IPS DF 6.9 (cell line): ENCODE measurements at regions not wholly inside any gene's neighbourhood (a gene's known extent, or its start where the extent isn't known, plus 50 kb on each side); places are given as distances from the start of the nearest gene placed in this dataset.

Experiments
- DNase-seq: peaks from one replicate; pipeline ENCODE4 v3.0.0-alpha.2; 2013; ENCODE audit warnings: low read depth, low spot score
- H3K27ac ChIP-seq: one replicate; pipeline ENCODE4 v1.5.1; 2013; ENCODE audit warnings: low read length, control low read depth
- H3K27me3 ChIP-seq: 2 replicates; pipeline ENCODE4 v1.6.1; 2013; ENCODE audit warnings: mild to moderate bottlenecking, low read length; ENCODE audit not compliant: control insufficient read depth, insufficient read depth
- H3K36me3 ChIP-seq: 2 replicates; pipeline ENCODE4 v1.6.1; 2013; ENCODE audit warnings: low read length; ENCODE audit not compliant: control insufficient read depth, insufficient read depth
- H3K4me1 ChIP-seq: 2 replicates; pipeline ENCODE4 v1.6.1; 2013; ENCODE audit warnings: low read length; ENCODE audit not compliant: control insufficient read depth, insufficient read depth
- H3K4me3 ChIP-seq: 2 replicates; pipeline ENCODE4 v1.5.1; 2013; ENCODE audit warnings: mild to moderate bottlenecking, low read length
- H3K9me3 ChIP-seq: 2 replicates; pipeline ENCODE4 v1.6.1; 2013; ENCODE audit warnings: low read length, inconsistent platforms; ENCODE audit not compliant: control insufficient read depth, insufficient read depth
- WGBS: extraction: QIAGEN DNeasy Blood & Tissue Kit; methylation state at CpG from one replicate; pipeline ENCODE4 v1.1.7; 2013; ENCODE audit warnings: mixed read lengths, missing lambda C conversion rate; ENCODE audit not compliant: insufficient read length, insufficient coverage; 5-methylcytosine and 5-hydroxymethylcytosine counted together

DNA sequence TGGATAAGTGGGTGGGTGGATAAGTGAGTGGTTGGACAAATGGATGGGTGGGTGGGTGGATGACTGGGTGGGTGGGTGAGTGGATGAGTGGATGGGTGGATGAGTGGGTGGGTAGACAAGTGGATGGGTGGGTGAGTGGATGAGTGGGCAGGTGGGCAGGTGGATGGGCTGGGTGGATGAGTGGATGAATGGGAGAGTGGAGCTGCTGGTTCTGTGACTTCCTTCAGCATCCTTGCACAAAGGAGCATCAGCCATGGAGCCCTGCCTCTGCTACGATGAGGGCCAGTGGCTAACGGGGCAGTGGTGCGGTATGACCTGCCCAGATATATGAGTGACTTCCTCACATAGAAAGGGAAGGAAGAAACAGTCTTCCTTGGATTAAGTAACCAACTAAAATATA is 398.7 kb upstream of the IRX4 start:
- Histone ChIP-seq H3K9me3 (no peaks in the 10 kb centered on the region), H3K4me1 (no peaks in the 10 kb centered on the region), H3K27me3 (no peaks in the 10 kb centered on the region), H3K36me3 (no peaks in the 10 kb centered on the region; the same call in 1 of the 2 replicates), H3K4me3 (no peak overlapping the region), H3K27ac (no peak overlapping the region)
- no peak for DNase-seq
- WGBS = no CpG with 5 or more reads among the region's 3 CpGs

DNA sequence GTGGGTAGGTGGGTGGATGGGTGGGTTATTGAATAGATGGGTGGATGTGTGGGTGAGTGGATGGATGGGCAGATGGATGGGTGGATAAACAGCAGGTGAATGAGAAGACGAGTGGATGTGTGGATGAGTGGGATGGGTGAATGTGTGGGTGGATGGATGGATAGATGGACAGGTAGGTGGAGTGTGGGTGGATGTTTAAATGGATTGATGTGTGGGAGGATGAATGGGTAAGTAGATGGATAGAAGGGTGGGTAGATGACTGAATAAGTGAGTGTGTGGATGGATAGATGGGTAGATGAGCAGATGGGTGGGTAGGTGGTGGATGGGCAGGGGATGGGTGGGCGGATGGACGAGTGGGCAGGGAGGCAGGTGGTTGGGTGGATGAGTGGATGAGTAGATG is 397.6 kb upstream of the IRX4 start:
- no peak for DNase-seq
- 100% methylated on average over 1 of the region's 3 CpGs for WGBS
- Histone ChIP-seq H3K27me3 (no peaks in the 10 kb centered on the region), H3K9me3 (no peaks in the 10 kb centered on the region), H3K27ac (no peak overlapping the region), H3K36me3 (no peaks in the 10 kb centered on the region; the same call in 1 of the 2 replicates), H3K4me1 (no peaks in the 10 kb centered on the region), H3K4me3 (no peak overlapping the region)

GRCh38 chr5:2278825-2279456 is 396.2 kb upstream of the IRX4 start:
- Histone ChIP-seq H3K4me3 (no peak overlapping the region), H3K9me3 (no peaks in the 10 kb centered on the region), H3K27ac (no peak overlapping the region), H3K4me1 (no peaks in the 10 kb centered on the region), H3K36me3 (no peaks in the 10 kb centered on the region; the same call in 1 of the 2 replicates), H3K27me3 (no peaks in the 10 kb centered on the region)
- no CpG with 5 or more reads among the region's 27 CpGs for WGBS
- no peak for DNase-seq

- no peak overlapping the region for H3K4me3 ChIP-seq
- no CpG with 5 or more reads among the region's 15 CpGs for WGBS
- no peaks in the 10 kb centered on the region for H3K9me3 ChIP-seq
- no peak for DNase-seq
- H3K36me3 ChIP-seq = no peaks in the 10 kb centered on the region; the same call in 1 of the 2 replicates
- H3K27ac ChIP-seq = no peak overlapping the region
- H3K4me1 ChIP-seq = no peaks in the 10 kb centered on the region
- H3K27me3 ChIP-seq = no peaks in the 10 kb centered on the region
Measured at GRCh38 chr5:2277886-2278285, 395.2 kb upstream of the IRX4 start.

- Histone ChIP-seq H3K27ac (no peak overlapping the region), H3K4me1 (no peaks in the 10 kb centered on the region), H3K27me3 (no peaks in the 10 kb centered on the region), H3K4me3 (no peak overlapping the region), H3K36me3 (no peaks in the 10 kb centered on the region), H3K9me3 (no peaks in the 10 kb centered on the region)
- no peak for DNase-seq
- no CpG with 5 or more reads among the region's 8 CpGs for WGBS
Measured at GRCh38 chr5:2276101-2276500, 393.4 kb upstream of the IRX4 start.

GRCh38 chr5:2272755-2273154 is 390.0 kb upstream of the IRX4 start:
- H3K4me3 ChIP-seq = no peak overlapping the region
- no peaks in the 10 kb centered on the region for H3K36me3 ChIP-seq
- DNase-seq = no peak
- no peaks in the 10 kb centered on the region for H3K27me3 ChIP-seq
- H3K27ac ChIP-seq = no peak overlapping the region
- WGBS = no CpG with 5 or more reads among the region's 13 CpGs
- H3K9me3 ChIP-seq = no peaks in the 10 kb centered on the region
- no peaks in the 10 kb centered on the region for H3K4me1 ChIP-seq

- no peaks in the 10 kb centered on the region for H3K4me1 ChIP-seq
- H3K27ac ChIP-seq = no peak overlapping the region
- H3K27me3 ChIP-seq = no peaks in the 10 kb centered on the region
- no peak for DNase-seq
- no peaks in the 10 kb centered on the region for H3K9me3 ChIP-seq
- no peak overlapping the region for H3K4me3 ChIP-seq
- H3K36me3 ChIP-seq = no peaks in the 10 kb centered on the region
- no CpG with 5 or more reads among the region's 10 CpGs for WGBS
Measured at GRCh38 chr5:2272039-2272438, 389.3 kb upstream of the IRX4 start.

DNA sequence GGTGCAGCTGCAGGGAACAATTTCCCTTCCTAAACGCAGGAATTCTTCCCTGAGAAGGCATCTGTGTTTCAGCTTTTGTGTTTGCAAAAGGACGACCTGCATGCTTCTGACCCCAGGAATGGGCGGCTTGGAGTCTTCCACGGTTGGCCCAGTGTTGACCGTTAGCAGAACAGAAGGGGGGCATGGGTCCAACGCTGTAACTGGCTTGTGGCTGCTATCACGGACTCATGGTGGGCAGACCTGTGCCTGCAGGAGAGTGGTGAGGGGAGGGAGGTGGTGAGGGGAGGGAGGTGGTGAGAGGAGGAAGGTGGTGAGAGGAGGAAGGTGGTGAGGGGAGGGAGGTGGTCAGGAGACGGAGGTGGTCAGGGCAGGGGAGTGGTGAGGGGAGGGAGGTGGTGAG is 388.6 kb upstream of the IRX4 start:
- Histone ChIP-seq H3K27me3 (no peaks in the 10 kb centered on the region), H3K27ac (no peak overlapping the region), H3K4me1 (no peaks in the 10 kb centered on the region), H3K36me3 (no peaks in the 10 kb centered on the region), H3K4me3 (no peak overlapping the region), H3K9me3 (no peaks in the 10 kb centered on the region)
- DNase-seq = no peak
- no CpG with 5 or more reads among the region's 8 CpGs for WGBS

- no peaks in the 10 kb centered on the region for H3K36me3 ChIP-seq
- DNase-seq = no peak
- no peaks in the 10 kb centered on the region for H3K4me1 ChIP-seq
- no peak overlapping the region for H3K27ac ChIP-seq
- H3K27me3 ChIP-seq = no peaks in the 10 kb centered on the region
- no CpG with 5 or more reads among the region's 11 CpGs for WGBS
- H3K4me3 ChIP-seq = no peak overlapping the region
- no peaks in the 10 kb centered on the region for H3K9me3 ChIP-seq
Measured at GRCh38 chr5:2270467-2270866, 387.7 kb upstream of the IRX4 start.

GRCh38 chr5:2269656-2270055 is 386.9 kb upstream of the IRX4 start:
- Histone ChIP-seq H3K9me3 (no peaks in the 10 kb centered on the region), H3K36me3 (no peaks in the 10 kb centered on the region), H3K4me1 (no peaks in the 10 kb centered on the region), H3K27me3 (no peaks in the 10 kb centered on the region), H3K4me3 (no peak overlapping the region), H3K27ac (no peak overlapping the region)
- DNase-seq = no peak
- no CpG with 5 or more reads among the region's 5 CpGs for WGBS

GRCh38 chr5:2267991-2268390 is 385.3 kb upstream of the IRX4 start:
- DNase-seq = no peak
- H3K4me1 ChIP-seq = no peaks in the 10 kb centered on the region
- no peak overlapping the region for H3K27ac ChIP-seq
- no peaks in the 10 kb centered on the region for H3K9me3 ChIP-seq
- H3K4me3 ChIP-seq = no peak overlapping the region
- H3K27me3 ChIP-seq = no peaks in the 10 kb centered on the region
- no peaks in the 10 kb centered on the region for H3K36me3 ChIP-seq
- WGBS = no CpG with 5 or more reads among the region's 13 CpGs
